ENCODE measurements at regions not wholly inside any gene's neighbourhood (a gene's known extent, or its start where the extent isn't known, plus 50 kb on each side); places are given as distances from the start of the nearest gene placed in this dataset.

DNA sequence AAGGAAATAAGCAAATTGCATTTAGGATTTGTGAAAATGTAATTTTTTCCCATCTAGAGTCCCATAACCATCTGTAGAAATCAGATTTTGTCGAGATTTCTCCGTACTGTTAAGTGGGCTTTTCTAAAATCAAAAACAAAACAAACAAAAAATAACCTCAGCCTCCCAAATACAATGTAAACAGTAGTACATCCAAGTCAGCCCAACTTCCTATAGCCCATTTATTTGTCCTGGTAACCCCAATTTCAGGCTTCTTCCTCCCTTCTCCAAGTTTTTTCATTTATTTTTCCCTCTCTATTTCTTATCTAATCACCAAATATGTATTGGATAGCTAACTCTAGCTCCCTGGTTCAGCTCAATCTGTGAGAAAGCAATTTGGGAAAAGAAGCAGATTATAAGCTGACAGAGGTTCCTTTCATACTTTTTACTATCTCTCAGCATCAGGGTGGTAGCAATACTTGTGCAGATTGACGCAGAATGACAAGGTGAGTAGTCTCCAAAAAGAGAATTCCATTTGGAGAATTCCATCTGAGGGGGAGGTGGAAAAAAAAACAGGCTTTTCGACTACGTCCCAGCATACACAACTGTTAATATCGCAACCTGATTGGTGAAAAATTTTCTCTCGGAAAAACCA, 132.6 kb upstream of the BTN3A2 start:
- Histone ChIP-seq H3K79me2 (ENCODE audit: control insufficient read depth, low read length) (no peaks in the 10 kb centered on the region), H3F3A (ENCODE audit: control insufficient read depth, insufficient read depth) (peaks cover 37% of the 10 kb centered on the region), H3K27ac (ENCODE audit: low read depth, low read length) (peak overlapping the region; percentile 91), H3K4me2 (ENCODE audit: low read length) (peak overlapping the region; percentile 73), H3K9me2 (replicated peaks; ENCODE audit: control insufficient read depth, low read length) (no peaks in the 10 kb centered on the region), H3K36me3 (ENCODE audit: control insufficient read depth, low read length) (no peaks in the 10 kb centered on the region), H3K4me1 (ENCODE audit: control insufficient read depth, low read length) (peaks cover 42% of the 10 kb centered on the region), H3K9me3 (ENCODE audit: control insufficient read depth, insufficient read depth, low read length) (no peaks in the 10 kb centered on the region), H3K27me3 (ENCODE audit: control insufficient read depth, low read length) (no peaks in the 10 kb centered on the region), H4K20me1 (ENCODE audit: control insufficient read depth, insufficient read depth, low read depth, low read length) (no peaks in the 10 kb centered on the region), H3K4me3 (ENCODE audit: low read length) (peak overlapping the region; percentile 71; the same call in 1 of the 2 replicates)
- TF ChIP-seq EZH2phosphoT487 (IDR thresholded peaks at IDR 0.05; ENCODE audit: borderline replicate concordance, low read length): no peak
- TF ChIP-seq, protein P1, sequence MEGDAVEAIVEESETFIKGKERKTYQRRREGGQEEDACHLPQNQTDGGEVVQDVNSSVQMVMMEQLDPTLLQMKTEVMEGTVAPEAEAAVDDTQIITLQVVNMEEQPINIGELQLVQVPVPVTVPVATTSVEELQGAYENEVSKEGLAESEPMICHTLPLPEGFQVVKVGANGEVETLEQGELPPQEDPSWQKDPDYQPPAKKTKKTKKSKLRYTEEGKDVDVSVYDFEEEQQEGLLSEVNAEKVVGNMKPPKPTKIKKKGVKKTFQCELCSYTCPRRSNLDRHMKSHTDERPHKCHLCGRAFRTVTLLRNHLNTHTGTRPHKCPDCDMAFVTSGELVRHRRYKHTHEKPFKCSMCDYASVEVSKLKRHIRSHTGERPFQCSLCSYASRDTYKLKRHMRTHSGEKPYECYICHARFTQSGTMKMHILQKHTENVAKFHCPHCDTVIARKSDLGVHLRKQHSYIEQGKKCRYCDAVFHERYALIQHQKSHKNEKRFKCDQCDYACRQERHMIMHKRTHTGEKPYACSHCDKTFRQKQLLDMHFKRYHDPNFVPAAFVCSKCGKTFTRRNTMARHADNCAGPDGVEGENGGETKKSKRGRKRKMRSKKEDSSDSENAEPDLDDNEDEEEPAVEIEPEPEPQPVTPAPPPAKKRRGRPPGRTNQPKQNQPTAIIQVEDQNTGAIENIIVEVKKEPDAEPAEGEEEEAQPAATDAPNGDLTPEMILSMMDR (IDR thresholded peaks at IDR 0.05; ENCODE audit: low read depth, low read length, poor library complexity, severe bottlenecking): no peak

DNA sequence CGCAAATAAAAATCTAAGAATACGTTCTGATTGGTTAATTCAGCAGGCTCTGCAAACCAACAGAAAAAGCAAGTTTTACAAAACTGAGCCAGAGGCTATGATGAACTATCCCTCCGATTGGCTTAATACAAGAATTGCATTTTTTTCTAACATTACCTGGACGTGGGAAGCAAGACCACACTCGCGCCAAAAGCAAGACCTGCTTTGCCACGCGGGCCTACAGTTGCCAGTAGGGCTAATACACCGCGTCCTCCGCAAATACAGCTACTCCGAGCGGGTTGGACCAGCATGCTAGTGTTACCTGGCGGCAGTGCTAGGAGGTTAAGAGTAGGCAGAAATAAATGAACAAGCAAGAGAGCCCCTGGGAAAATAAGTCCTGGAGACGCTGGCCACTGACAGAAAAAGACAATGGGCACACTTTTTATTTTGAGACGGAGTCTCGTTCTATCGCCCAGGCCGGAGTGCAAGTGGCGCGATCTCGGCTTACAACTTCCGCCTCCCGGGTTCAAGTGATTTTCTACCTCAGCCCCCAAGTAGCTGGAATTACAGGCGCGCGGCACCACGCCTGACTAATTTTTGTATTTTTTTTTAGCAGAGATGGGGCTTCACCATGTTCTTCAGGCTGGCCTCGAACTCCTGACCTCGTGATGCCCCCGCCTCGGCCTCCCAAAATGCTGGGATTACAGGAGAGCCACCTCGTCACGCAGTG, 131.9 kb upstream of the BTN3A2 start:
- Histone ChIP-seq H3K27ac (ENCODE audit: low read depth, low read length) (peak overlapping the region; percentile 91), H3K4me2 (ENCODE audit: low read length) (peak overlapping the region; percentile 73), H4K20me1 (ENCODE audit: control insufficient read depth, insufficient read depth, low read depth, low read length) (no peaks in the 10 kb centered on the region), H3K9me2 (replicated peaks; ENCODE audit: control insufficient read depth, low read length) (no peaks in the 10 kb centered on the region), H3K9me3 (ENCODE audit: control insufficient read depth, insufficient read depth, low read length) (no peaks in the 10 kb centered on the region), H3K79me2 (ENCODE audit: control insufficient read depth, low read length) (no peaks in the 10 kb centered on the region), H3K4me3 (ENCODE audit: low read length) (peak overlapping the region; percentile 71), H3F3A (ENCODE audit: control insufficient read depth, insufficient read depth) (peaks cover 39% of the 10 kb centered on the region), H3K36me3 (ENCODE audit: control insufficient read depth, low read length) (no peaks in the 10 kb centered on the region), H3K4me1 (ENCODE audit: control insufficient read depth, low read length) (peaks cover 42% of the 10 kb centered on the region), H3K27me3 (ENCODE audit: control insufficient read depth, low read length) (no peaks in the 10 kb centered on the region)
- TF ChIP-seq EZH2phosphoT487 (IDR thresholded peaks at IDR 0.05; ENCODE audit: borderline replicate concordance, low read length): no peak
- TF ChIP-seq, protein P1 (IDR thresholded peaks at IDR 0.05; ENCODE audit: low read depth, low read length, poor library complexity, severe bottlenecking): no peak

DNA sequence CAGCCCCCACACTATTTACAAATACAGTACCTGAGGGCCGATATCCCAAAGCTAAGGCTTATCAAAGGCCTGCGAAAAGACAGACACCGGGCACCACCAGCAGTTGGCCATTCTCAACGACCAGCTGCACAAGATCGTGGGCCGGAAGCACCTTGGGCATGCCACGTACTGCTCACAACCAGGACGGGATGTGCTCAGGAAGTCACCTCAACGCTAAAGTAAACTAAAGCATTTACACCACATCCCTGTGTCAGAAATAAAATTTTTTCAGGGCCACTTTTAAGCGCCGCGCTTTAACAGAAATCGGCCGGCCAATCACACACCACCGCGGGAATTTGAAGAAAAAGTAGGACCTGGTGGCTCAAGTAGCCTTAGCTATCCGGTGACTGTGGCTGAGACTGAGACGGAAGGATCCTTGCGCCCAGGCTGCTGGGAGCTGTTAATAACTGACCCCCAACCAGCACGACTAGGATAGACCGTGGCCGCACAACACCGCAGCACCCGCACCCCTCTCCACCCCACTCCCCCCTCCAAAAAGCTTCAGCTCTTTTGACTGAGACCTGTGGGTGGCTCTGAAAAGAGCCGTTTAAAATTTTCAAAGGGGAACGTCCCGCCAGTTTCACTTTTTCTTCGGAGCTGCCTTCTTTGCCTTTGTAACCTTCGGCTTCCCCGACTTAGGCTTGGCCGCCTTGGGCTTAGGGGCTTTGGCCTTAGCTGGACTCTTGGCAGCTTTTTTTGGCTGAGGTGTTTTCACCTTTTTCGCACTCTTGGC, 131.2 kb upstream of the BTN3A2 start:
- no peaks in the 10 kb centered on the region for H4K20me1 ChIP-seq (ENCODE audit: control insufficient read depth, insufficient read depth, low read depth, low read length)
- no peaks in the 10 kb centered on the region for H3K36me3 ChIP-seq (ENCODE audit: control insufficient read depth, low read length)
- peak overlapping the region; percentile 91 for H3K27ac ChIP-seq (ENCODE audit: low read depth, low read length)
- peaks cover 45% of the 10 kb centered on the region for H3K4me1 ChIP-seq (ENCODE audit: control insufficient read depth, low read length)
- TF ChIP-seq, protein P1 (IDR thresholded peaks at IDR 0.05; ENCODE audit: low read depth, low read length, poor library complexity, severe bottlenecking): no peak
- no peak for TF ChIP-seq EZH2phosphoT487 (IDR thresholded peaks at IDR 0.05; ENCODE audit: borderline replicate concordance, low read length)
- no peaks in the 10 kb centered on the region for H3K27me3 ChIP-seq (ENCODE audit: control insufficient read depth, low read length)
- H3K9me2 ChIP-seq (replicated peaks; ENCODE audit: control insufficient read depth, low read length): no peaks in the 10 kb centered on the region
- peak overlapping the region; percentile 71 for H3K4me3 ChIP-seq (ENCODE audit: low read length)
- peak overlapping the region; percentile 73 for H3K4me2 ChIP-seq (ENCODE audit: low read length)
- peaks cover 46% of the 10 kb centered on the region for H3F3A ChIP-seq (ENCODE audit: control insufficient read depth, insufficient read depth)
- no peaks in the 10 kb centered on the region for H3K9me3 ChIP-seq (ENCODE audit: control insufficient read depth, insufficient read depth, low read length)
- no peaks in the 10 kb centered on the region for H3K79me2 ChIP-seq (ENCODE audit: control insufficient read depth, low read length)
